ENCODE measurements at regions not wholly inside any gene's neighbourhood (a gene's known extent, or its start where the extent isn't known, plus 50 kb on each side); places are given as distances from the start of the nearest gene placed in this dataset.
A peak's percentile ranks its signal among the peaks of the same experiment; 100 is the strongest.

DNA sequence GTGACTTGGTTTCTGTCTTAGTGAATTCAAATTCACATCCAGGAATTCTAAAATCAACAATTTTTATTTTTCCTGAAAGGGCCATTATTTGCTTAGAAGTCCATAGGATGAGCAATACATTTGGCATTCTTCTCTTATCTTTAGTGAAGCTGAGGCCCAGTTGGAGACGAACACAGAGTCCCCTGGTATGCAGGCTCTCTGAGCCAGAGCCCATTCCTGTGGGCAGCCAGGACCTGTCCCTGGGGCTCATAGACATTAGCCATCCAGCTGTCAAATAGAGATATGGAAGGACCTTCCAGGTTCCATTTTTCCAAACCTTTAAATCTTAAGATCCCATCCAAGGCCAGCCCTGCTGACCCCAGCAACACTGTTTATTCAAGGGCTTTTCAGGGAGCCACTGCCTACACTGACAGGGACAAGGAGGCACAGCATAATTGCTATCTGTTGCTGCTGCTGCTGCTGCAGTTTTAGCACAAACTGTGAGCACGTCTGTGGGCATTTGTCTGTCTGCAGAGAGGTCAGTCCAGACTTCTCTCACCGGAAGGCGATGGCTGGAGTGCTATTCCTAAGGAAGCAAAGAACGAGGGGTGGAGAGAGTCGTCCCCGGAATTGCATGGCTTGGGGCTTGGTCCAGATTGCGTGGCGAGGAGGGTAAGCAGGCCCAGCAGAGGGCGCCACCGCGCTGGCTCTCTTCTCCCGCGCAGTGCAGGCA is 639.0 kb downstream of the CCDC171 start:
- peak; percentile 74 for DNase-seq (ENCODE audit: extremely low spot score)
- TF ChIP-seq L3MBTL2 (conservative IDR thresholded peaks at IDR 0.05) (no peak), ZNF384 (IDR thresholded peaks at IDR 0.05) (no peak)

DNA sequence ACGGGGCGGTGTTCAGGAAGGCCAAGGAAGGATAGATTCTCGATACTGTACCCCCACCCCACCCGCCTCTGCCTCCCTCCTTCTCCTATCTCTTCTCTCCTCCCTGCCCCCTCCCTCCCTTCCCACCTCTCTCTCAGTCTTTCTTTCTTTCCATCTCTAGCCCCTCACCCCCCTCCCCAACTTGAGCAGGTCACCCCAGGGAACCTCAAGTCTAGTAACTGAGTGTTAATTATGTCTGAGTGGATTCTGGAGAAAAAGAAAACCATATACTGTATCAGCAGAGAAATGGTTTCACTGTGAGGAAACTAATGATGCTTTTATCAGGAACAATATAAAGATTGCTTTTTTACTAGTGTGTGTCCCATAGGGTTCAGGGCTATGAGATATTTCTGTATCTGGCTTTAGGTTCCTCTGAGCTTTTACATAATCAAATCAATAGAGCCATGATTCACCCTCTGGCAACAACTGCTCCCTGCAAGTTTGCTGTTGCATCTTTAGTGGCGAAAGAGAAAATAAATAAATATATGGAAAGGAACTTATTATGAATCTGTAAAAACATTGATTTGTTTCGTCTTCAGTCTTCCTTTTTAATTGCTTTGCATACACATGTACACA is 639.7 kb downstream of the CCDC171 start:
- no peak for DNase-seq (ENCODE audit: extremely low spot score)
- CTCF ChIA-PET: interaction anchor here (0.6 kb wide), 1 partner anchor 271 kb away, joined by 4 read pairs; no protein-coding TSS in a partner anchor
- TF ChIP-seq SUZ12 (IDR thresholded peaks at IDR 0.05) (no peak), FOXK2 (IDR thresholded peaks at IDR 0.05) (no peak), BHLHE40 (IDR thresholded peaks at IDR 0.05; ENCODE audit: borderline replicate concordance) (no peak), FOXM1 (IDR thresholded peaks at IDR 0.05; ENCODE audit: borderline replicate concordance) (no peak), NFRKB (IDR thresholded peaks at IDR 0.05) (no peak)
- POLR2A ChIA-PET: no interaction called here

More for the DNA sequence above, 639.0 kb downstream of the CCDC171 start:
- CTCF ChIA-PET: no interaction called here
- POLR2A ChIA-PET: no interaction called here

DNA sequence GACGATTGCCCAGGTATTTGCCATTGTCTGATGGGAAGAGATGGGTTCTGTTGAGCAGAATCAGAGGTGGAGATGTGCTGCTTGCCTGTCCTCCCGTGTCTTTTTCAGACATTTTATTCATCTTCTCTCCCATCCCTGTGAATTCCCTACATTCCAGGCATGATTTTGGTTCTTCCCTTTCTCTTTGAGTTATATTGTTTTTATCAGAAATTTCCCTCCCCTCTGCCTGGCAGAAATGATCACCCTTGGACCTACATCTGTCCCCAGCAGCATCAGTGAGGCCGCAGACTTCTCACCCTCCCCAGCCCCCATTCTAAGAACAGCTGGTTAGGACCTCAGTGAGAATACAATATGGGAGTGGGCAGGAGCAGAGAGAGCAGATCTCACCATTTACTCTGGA is 640.2 kb downstream of the CCDC171 start:
- ChIA-PET CTCF (interaction anchor here (0.6 kb wide), 1 partner anchor 271 kb away, joined by 4 read pairs; no protein-coding TSS in a partner anchor), POLR2A (no interaction called here)
- DNase-seq (ENCODE audit: extremely low spot score): no peak
- no peak for TF ChIP-seq ZNF384 (IDR thresholded peaks at IDR 0.05)
- TF ChIP-seq LEF1 (IDR thresholded peaks at IDR 0.05; ENCODE audit: borderline replicate concordance): no peak
- TF ChIP-seq ARNT (IDR thresholded peaks at IDR 0.05): no peak
- no peak for TF ChIP-seq FOXM1 (IDR thresholded peaks at IDR 0.05; ENCODE audit: borderline replicate concordance)
- no peak for TF ChIP-seq SP1 (IDR thresholded peaks at IDR 0.05)

DNA sequence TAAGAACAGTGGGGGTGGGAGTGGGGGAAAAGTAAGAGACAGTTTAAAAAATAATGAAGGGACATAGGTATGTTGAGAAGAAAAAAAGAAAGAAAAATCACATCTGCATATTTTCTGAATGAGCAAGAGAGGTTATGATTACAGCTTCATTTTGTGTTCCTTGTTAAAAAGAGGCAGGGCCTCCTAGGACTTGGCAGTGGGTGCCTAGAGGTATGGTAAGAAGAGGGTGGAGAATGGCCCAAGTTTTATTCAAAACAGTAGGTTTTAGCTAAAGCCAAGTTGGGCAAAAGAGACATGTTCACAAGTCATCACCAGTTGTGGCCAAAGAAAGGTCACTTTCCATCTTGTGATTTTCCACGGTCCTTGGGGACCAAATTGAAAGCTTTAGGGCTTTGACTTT is 643.4 kb downstream of the CCDC171 start:
- no peak for DNase-seq (ENCODE audit: extremely low spot score)
- TF ChIP-seq BHLHE40 (IDR thresholded peaks at IDR 0.05; ENCODE audit: borderline replicate concordance): no peak
- no peak for TF ChIP-seq L3MBTL2 (conservative IDR thresholded peaks at IDR 0.05)
- TF ChIP-seq FOXM1 (IDR thresholded peaks at IDR 0.05; ENCODE audit: borderline replicate concordance): no peak
- no peak for TF ChIP-seq ELF4 (IDR thresholded peaks at IDR 0.05)
- ChIA-PET CTCF (no interaction called here), POLR2A (no interaction called here)

DNA sequence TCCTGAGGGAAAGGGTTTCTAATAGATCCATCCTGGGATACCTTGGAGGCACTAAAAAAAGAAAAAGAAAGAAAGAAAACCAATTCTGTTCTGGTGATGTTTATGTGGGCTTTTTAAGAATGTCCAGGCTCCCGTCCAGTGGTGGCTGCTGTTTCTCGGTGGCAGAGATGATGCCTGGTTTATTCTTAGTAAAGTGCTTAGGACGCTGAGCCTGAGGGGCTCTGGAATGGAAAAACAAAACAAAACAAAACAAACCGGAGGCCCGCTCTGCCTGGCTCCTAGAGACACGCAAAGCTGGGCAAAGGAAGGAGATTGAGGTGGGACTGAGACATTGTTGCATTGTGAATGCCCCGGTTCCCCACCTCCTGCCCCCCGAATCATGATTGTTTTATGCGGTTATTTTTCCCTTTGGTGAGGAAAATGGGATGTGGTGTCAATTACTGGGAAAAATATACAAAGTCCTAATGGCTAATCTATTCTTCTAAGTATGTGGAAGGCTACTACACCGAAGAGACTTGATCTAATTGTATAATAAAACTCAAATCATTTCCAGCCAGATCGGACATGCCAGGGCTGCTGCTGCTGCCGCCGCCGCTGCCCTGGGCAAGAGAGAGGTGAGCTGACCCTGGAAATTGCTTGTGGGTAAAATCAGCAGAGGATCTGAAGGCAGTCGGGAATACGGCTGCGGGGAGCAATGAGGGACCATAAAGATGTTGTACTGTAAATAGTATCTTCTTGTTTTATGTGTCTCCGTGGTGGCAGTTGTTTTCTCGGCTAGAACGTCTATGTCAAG is 644.9 kb downstream of the CCDC171 start:
- TF ChIP-seq HDGF (IDR thresholded peaks at IDR 0.05; ENCODE audit: borderline replicate concordance) (no peak), ELF4 (IDR thresholded peaks at IDR 0.05) (no peak), CTBP1 (IDR thresholded peaks at IDR 0.05; ENCODE audit: borderline replicate concordance) (no peak), LEF1 (IDR thresholded peaks at IDR 0.05; ENCODE audit: borderline replicate concordance) (no peak), FOXA1 (IDR thresholded peaks at IDR 0.05) (no peak), TARDBP (IDR thresholded peaks at IDR 0.05) (no peak)
- no peak for DNase-seq (ENCODE audit: extremely low spot score)
- CTCF ChIA-PET: no interaction called here
- POLR2A ChIA-PET: no interaction called here

DNA sequence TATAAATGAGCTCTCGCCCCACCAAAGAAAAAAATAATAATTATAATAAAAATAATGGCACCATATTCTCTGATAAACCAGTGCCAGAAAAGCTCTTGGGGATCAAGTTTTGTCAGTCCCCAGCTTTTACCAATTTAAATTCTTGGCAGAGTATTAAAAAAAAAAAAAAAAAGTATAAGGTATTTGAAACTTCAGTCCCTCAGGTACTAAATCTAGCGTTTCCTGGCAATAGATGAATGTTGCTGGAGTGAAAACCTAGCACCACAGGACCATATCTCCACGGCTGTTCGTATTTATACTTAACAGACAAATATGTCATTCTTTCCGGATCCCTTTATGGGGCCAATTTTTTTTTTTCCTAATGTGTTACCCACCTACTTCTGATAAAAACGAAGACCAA is 646.2 kb downstream of the CCDC171 start:
- CTCF ChIA-PET: no interaction called here
- DNase-seq (ENCODE audit: extremely low spot score): no peak
- no peak for TF ChIP-seq NFRKB (IDR thresholded peaks at IDR 0.05)
- TF ChIP-seq FOXA1 (IDR thresholded peaks at IDR 0.05): no peak
- TF ChIP-seq FOXK2 (IDR thresholded peaks at IDR 0.05): no peak
- TF ChIP-seq TARDBP (IDR thresholded peaks at IDR 0.05): no peak
- TF ChIP-seq HDGF (IDR thresholded peaks at IDR 0.05; ENCODE audit: borderline replicate concordance): no peak
- TF ChIP-seq SUZ12 (IDR thresholded peaks at IDR 0.05): no peak
- TF ChIP-seq BHLHE40 (IDR thresholded peaks at IDR 0.05; ENCODE audit: borderline replicate concordance): no peak
- TF ChIP-seq ARNT (IDR thresholded peaks at IDR 0.05): no peak
- TF ChIP-seq L3MBTL2 (conservative IDR thresholded peaks at IDR 0.05): no peak
- no peak for TF ChIP-seq FOXM1 (IDR thresholded peaks at IDR 0.05; ENCODE audit: borderline replicate concordance)
- TF ChIP-seq ZNF384 (IDR thresholded peaks at IDR 0.05): no peak
- POLR2A ChIA-PET: no interaction called here

DNA sequence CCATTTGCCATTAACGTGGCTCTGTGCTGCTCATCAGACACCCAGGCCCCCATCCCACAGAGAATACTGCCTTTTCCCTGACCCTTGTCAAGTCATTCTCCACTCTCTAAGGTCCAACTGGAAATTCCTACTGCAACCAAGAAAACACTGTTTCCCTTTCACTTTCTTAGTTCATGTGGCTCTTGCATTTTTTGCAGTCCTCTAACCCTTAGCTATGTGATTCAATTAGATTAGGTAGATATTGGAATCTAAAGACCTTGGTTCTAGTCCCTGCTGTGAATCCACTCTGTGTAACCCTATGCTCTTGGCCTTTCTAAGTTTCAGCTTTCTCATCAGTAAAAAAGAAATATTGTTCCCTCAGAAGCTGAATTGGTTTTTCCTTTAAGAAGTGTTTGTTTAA is 649.4 kb downstream of the CCDC171 start:
- no peak for TF ChIP-seq SP1 (IDR thresholded peaks at IDR 0.05)
- TF ChIP-seq SUZ12 (IDR thresholded peaks at IDR 0.05): no peak
- TF ChIP-seq HDGF (IDR thresholded peaks at IDR 0.05; ENCODE audit: borderline replicate concordance): no peak
- no peak for TF ChIP-seq LEF1 (IDR thresholded peaks at IDR 0.05; ENCODE audit: borderline replicate concordance)
- TF ChIP-seq ARNT (IDR thresholded peaks at IDR 0.05): no peak
- no peak for TF ChIP-seq ELF4 (IDR thresholded peaks at IDR 0.05)
- no peak for TF ChIP-seq ZNF384 (IDR thresholded peaks at IDR 0.05)
- no peak for TF ChIP-seq TARDBP (IDR thresholded peaks at IDR 0.05)
- no peak for TF ChIP-seq CTBP1 (IDR thresholded peaks at IDR 0.05; ENCODE audit: borderline replicate concordance)
- no peak for TF ChIP-seq FOXK2 (IDR thresholded peaks at IDR 0.05)
- TF ChIP-seq BHLHE40 (IDR thresholded peaks at IDR 0.05; ENCODE audit: borderline replicate concordance): no peak
- TF ChIP-seq, protein P1, sequence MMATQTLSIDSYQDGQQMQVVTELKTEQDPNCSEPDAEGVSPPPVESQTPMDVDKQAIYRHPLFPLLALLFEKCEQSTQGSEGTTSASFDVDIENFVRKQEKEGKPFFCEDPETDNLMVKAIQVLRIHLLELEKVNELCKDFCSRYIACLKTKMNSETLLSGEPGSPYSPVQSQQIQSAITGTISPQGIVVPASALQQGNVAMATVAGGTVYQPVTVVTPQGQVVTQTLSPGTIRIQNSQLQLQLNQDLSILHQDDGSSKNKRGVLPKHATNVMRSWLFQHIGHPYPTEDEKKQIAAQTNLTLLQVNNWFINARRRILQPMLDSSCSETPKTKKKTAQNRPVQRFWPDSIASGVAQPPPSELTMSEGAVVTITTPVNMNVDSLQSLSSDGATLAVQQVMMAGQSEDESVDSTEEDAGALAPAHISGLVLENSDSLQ (IDR thresholded peaks at IDR 0.05): no peak
- no peak for TF ChIP-seq NFRKB (IDR thresholded peaks at IDR 0.05)
- TF ChIP-seq FOXM1 (IDR thresholded peaks at IDR 0.05; ENCODE audit: borderline replicate concordance): no peak
- no peak for TF ChIP-seq L3MBTL2 (conservative IDR thresholded peaks at IDR 0.05)
- no peak for TF ChIP-seq FOXA1 (IDR thresholded peaks at IDR 0.05)
- ChIA-PET CTCF (no interaction called here), POLR2A (no interaction called here)
- DNase-seq (ENCODE audit: extremely low spot score): no peak
